SH-SY5Y (cell line): ENCODE measurements at regions not wholly inside any gene's neighbourhood (a gene's known extent, or its start where the extent isn't known, plus 50 kb on each side); places are given as distances from the start of the nearest gene placed in this dataset.

Experiments
- GATA2 ChIP-seq: IDR thresholded peaks from 2 replicates; pipeline ENCODE4 v1.6.1; 2011; ENCODE audit warnings: mild to moderate bottlenecking, low read depth, low read length
- GATA3 ChIP-seq: IDR thresholded peaks from 2 replicates; pipeline ENCODE4 v1.6.1; 2011; ENCODE audit warnings: low read depth, mild to moderate bottlenecking, low read length, moderate library complexity

- no peak for TF ChIP-seq GATA2
- TF ChIP-seq GATA3 = no peak
Observed at GRCh38 chr5:87674235-87674634, 261.5 kb upstream of the CCNH start.
